HG02678 (cell line): ENCODE measurements at regions not wholly inside any gene's neighbourhood (a gene's known extent, or its start where the extent isn't known, plus 50 kb on each side); places are given as distances from the start of the nearest gene placed in this dataset.

ENCODE experiments used
- ATAC-seq: cut with Tn5 transposase; IDR thresholded peaks from one replicate; pipeline ENCODE4 v1.9.1; 2021; ENCODE audit warnings: mild to moderate bottlenecking, moderate library complexity; ENCODE audit not compliant: unreplicated experiment

DNA sequence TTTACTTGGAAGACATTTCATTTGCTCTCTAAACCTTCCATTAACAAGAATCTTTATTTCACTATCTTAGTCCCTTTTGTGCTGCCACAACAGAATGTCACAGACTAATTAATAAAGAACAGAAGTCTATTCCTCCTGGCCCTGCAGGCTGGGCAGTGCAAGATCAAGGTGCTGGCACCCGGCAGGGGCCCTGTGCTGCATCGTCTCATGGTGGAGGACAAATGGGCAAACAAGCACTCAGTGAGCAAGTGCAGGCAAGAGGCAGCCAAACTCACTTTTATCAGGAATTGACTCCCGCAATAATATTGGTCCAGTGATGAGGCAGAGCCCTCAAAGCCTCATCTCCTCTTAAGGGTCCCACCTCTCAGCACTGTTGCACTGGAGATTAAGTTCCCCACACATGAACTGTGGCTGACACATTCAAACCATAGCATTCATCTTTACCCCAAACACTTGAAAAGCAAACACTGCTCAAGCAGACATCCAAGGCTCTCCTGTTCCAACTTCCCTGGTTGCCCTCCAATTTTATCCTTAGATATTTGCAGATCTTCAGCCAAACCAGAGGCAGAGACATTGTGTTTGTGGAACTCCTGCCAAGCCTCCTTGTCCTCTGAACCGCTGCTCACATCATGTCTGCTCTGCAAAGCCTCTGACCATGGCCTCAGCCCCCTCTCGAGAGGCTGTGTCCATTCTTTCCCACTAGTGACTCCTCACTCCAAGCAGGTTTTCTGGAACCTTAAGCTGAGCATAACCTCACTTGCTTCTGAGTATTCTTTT lies 404.4 kb upstream of the SOX11 start:
- ATAC-seq = no peak

DNA sequence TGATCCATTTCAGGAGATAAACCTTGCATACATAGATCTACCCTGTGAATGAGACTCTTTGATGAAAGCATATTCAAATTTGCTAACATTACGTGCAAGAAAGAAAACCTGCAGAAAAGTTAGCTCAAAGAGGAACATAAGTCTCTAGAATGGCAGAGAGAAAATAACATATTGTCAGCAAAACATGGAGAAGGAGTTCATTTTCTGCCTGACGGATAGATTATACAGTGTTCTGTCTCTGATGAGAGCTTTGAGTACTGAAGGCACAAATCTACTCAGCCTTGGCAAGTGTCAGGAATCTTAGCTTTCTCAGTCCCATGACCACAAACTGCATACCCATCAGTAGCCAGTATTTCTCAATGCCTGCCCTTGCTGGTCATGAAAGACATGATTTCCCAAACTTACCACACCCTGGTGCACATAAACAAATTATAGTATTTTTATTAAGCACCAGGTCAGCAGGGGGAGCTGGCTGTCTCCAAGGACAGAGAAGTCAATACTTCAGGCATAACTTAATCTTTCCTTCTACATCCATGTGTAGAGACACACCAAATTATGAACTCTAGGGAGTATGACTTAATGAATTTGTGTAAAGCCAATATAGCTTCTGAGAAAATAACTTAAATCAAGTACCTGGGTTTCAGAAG lies 401.2 kb upstream of the SOX11 start:
- ATAC-seq = no peak

DNA sequence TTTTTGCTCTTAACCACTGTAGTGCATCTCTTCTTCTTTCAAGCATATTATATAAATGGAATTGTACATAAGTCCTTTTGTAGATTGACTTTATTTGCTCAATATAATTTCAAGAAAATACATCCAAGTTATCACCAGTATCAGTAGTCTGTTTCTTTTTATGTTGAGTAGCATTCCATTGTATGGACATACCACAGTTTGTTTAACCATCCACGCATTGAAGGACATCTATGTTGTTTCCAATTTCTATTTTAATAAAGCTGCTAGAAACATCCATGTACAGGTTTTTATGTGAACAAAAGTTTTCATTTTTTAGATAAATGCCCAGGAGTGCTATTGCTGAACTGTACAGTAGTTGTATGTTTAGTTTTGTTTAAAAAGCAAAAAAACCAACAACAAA lies 387.5 kb upstream of the SOX11 start:
- no peak for ATAC-seq

DNA sequence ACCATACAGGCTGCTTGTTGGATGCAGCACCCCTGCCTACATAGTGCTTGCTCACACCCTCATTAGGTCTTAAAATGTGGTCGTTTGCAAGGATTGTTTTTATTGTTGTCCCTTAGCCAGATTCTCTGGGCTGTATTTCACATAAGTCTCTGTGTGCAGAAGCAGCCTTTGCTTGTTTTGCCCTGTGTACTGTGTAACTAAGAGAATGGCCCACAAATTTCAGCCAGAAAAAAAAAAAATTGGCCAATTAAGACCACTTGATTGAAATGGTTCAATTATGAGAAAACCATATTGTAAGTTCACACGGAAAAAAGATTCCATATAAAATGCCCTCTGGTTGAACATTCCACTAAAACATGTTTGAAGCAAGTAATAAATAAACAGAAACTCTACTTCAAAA lies 377.1 kb upstream of the SOX11 start:
- ATAC-seq = no peak

DNA sequence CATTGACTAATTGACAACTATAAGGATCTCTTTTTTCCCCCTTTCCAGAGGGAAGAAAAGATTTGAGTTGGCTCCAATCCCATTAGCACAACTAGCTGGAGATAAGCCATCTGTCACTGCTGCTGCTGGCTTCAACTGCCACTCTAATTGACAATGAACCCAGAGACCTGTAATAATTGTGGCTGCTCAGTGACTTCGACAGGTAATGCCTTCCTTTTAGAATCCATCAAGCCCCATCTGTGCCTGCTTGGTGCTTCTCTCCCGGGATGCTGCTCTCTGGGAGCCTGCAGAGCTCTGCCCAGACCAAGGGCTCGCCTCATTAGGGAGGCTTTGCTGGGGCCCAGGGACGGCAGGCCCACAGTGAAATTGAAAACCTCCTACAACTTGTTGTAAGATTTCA lies 376.7 kb upstream of the SOX11 start:
- ATAC-seq = no peak

DNA sequence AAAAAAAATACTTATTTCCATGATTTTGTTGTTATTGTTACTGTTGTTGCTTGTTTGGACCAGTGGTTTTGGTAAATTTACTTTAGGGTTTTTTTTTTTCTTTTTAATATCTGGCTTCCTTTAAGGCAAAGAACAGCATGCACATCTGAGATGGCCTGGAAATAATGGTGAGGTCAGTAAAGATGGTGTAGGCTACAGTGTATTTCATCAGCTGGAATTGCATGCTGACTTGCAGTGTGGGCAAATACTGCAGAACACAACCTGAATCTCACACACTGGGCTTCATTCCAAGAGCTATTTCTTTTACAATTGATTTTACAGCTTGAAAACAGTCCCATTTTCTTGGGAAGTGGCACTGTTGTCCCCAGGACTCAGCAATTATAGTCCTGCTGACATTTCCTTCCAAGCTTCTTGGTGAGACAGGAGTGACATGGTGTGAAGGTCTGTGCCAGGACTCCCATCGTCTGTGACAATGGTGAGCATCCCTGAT lies 376.1 kb upstream of the SOX11 start:
- ATAC-seq = no peak

DNA sequence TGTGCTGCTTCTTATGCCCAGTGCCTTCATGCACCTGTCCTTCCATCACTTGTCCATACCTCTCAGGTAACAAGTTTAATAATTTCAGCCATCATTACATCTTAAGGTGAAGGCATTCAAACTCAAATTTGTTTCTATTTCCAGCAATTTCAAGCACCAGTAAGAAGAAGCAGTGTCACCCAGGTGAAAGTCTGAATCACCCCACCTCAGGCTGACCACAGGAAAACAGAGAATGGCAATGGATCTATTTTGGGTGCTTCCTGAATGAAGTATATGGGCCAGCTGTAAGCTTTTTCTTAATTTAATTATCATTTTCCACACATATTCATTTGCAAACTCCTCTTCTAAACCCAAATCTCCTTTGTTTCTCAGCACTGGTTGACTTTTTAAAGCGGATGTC lies 372.7 kb upstream of the SOX11 start:
- ATAC-seq = no peak

DNA sequence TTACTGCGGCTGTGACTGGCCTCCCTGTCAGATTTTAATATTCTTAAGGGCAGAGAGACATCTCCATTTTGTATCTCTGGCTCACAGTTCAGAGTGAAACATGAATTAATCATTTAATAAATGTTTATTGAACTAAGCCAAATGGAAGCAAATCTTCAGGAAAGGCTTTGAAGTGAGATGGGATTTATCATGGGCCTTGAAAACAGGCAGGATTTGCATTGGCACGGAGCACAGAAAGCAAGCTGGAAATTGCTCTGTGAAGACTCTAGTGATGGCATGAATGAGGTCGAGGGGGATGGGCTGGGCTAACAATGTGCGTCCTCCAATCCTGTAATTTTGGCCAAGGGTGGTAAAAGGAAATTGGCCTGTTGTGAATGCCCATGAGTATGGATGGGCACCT lies 369.8 kb upstream of the SOX11 start:
- ATAC-seq = no peak

DNA sequence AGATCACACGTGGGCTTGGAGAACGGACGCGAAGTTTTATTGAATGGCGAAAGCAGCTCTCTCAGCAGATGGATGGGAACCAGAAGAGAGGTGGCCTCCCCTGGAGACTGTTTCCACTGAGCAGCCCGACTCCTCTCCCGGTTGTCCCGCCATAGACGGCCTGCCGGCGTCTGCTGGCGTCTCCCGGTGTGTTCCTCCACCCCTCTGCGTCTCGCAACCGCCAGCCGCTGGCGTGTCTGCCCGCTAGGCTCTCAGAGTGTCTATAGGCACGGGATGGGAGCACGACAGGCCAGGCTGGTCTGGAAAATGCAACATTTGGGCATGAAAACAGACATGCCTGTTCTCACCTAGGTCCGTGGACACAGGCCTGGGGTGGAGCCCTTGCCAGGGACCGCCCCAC lies 366.7 kb upstream of the SOX11 start:
- ATAC-seq = no peak

DNA sequence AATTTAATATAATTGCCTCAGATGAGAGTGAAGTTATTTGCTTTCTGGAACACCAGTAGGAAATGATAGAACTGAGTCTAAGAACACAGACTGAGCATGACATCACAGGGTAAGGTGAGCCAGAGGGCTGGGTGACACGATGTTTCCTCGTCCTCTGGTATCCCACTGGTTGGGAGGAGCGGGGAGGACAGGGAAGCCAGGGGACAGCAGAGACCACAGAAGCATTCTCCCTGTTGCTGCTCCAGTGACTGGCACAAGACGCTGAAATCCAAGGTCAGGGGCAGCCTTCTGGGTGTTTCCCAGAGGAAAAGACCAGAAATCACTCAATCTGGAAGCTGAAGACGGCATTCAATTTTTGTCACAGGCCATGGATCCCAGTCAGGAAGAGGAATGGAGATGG lies 363.4 kb upstream of the SOX11 start:
- no peak for ATAC-seq

DNA sequence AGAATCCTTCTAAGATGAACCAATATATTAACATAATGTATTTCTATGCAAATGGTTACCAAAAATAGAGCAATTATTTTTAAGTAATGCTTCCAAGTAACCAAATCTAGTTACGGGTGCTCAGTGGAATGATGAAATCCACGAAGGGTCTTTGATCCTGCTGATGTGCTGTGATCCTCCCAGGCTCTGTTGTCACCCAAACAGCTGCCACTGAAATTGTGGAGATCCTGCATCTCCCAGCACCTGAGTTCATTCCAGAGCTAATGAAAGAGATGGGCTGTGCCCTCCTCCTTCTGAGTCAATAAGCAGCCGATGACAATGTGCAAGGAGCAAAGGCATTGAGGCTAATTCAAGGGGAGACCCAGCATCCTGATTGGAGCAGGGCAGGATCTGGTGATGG lies 362.4 kb upstream of the SOX11 start:
- ATAC-seq = no peak

DNA sequence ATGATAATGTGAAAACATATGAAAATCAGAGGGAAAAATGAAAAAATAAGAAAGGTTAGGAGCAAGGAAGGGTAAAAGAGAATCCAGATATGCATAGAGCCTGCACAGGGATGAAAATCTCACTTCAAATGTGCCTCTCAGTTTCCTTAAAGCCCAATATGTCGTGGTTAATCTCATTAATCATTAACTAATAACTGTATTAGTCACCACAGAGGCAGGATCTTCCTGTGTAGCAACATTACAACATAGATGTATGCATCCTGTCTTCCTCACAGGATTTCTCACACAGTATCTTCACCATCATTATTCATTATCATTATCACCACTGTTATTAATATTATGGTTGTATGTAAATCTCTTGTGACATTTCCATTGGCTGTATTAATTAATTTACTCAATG lies 361.2 kb upstream of the SOX11 start:
- no peak for ATAC-seq

DNA sequence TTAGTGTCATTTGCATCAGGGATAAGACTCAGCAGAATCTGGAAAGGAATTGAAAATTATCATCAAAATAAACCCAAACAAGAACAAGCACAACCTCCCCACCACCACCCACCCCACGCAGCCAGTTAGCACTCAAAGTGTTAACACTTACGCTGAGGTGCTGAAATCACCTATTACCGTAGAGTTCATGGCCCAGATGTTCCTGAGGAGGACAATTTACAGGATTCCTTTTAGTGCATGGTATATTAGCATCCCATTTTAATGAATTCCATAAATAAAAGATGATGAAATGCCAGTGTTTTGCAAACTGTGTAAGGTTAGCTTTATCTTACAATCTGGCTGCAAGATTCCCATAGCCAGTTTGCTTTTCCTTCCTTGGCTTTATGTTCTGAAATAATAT lies 359.3 kb upstream of the SOX11 start:
- no peak for ATAC-seq

DNA sequence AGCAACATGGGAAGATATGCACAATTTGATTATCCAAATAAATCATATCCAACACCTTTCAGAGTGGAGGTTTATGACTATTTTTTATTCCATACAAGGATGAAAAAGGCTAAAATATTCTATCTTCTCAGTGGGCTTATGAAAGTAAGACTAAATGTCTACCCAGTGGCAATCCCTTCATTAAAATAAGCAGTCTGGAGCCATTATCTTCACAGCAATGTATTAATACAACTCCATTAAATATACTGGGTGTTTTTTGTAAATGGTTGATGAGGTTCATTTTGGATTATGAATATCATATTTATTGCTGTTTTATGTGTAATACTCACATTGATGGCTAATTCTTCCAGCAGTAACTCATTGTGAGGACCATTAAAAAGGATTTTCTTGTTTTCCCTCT lies 352.7 kb upstream of the SOX11 start:
- no peak for ATAC-seq

DNA sequence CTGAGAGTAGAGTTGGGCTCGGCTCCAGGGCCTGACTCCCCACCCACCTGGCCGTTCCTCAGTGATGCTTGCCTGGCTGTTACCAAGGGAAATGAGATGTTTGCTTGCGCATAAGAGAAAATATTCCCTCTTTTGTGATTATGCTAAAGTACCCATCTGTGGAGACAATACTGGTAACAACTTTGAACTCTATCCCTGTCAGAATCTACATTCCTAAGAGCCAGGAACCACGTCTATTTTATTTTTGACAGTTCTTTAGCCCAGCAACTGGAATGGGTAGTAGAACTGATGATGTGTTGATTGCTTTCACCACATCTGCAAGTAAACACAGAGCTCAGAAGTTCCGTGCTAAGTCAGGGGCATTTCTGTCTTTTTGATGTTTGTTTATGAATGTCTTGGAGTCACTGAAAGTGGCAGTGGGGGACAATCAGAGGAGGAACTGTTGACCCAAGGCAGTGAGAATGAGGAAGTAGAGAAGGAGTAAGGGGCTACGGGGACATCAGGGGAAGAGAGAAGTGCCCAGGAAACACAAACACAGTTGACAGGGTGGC lies 348.3 kb upstream of the SOX11 start:
- ATAC-seq = no peak

DNA sequence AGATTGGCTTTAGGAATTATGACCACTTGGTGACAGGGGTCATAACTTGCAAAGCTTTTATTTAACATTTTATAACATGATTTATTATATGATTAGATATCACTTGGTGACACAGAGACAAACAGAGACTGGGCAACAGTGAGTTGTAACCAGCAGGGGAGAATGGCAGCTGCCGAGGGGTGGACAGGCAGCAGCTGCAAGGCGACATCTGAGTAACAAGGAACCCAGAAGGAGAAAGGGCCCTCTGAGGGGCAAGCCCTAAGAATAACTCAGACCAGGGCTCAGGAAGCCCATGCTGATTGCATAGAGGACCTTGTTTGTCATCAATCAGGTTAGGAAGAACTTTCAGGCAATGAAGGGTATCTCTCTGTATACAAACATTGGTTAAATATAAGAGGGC lies 339.9 kb upstream of the SOX11 start:
- no peak for ATAC-seq

DNA sequence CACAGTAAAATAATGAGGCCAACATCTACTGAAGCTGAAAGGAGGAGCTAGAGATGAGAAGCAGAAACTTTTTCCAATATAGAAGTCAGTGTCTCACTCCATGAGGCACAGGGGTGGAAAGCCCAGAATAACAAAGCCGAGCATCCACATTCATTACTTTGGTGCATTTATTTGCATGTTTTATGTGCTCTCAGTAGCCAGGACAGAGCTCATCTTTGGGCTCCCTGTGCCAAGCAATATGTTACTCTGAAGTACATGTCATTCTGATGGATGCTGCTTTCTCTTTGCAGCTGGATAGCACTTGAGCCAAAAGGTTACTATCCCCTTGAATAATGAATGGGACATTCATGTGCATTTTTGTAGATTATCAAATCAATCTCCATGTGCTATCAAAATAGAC lies 338.6 kb upstream of the SOX11 start:
- ATAC-seq = no peak

DNA sequence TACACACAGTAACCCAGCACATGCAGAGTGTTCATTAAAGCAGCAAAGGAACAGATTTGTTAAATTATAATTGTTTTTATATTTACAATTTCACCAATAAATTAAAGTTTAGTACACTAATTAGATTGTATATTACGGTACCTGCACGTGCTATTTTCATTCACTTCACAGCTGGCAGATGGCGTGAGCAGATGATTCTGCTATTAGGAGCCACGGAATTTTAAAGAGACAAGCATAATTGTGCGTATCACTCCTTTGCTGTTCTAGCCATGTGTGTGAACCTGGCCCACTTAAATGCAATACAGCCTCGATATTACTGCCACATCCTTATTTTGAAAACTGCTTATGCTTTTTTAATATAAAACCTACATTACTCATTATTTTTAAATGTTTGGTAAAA lies 332.8 kb upstream of the SOX11 start:
- no peak for ATAC-seq

DNA sequence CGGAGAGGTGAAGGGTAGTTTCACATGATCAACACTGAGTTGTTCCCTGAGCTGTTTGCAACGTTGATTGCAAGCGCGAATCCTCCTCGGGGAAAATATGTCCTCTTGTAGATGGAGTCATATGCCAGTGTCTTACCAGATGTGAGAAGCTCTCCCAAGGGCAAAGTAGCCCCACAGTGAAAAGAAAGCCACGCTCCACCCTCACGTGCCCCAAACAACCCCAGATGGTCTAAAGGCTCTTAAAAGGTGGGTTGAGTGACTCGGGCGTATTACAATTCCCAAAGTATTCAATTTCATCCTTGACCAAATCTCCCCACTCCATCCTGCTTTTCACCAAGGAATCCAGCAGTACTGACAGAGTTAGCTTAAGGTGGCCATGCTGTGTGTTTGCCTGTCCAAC lies 332.1 kb upstream of the SOX11 start:
- ATAC-seq = no peak

DNA sequence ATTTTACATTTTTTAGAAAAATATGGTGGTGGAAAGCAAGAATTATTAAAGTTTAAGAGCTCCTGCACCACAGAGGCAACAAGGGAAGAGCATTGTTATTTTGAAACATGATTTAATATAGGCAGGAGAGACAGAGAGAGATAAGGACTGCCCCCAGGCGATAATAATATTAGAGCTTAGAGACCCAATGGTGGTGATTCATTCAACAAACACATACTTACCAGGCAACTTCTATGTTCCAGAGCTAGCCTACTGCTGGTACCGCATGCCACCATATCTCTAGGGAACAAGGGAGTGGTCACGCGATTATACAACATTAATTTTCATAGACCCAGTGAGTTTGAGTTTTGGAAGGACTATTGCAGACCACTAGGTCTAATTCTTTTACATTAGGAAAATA lies 327.8 kb upstream of the SOX11 start:
- no peak for ATAC-seq

DNA sequence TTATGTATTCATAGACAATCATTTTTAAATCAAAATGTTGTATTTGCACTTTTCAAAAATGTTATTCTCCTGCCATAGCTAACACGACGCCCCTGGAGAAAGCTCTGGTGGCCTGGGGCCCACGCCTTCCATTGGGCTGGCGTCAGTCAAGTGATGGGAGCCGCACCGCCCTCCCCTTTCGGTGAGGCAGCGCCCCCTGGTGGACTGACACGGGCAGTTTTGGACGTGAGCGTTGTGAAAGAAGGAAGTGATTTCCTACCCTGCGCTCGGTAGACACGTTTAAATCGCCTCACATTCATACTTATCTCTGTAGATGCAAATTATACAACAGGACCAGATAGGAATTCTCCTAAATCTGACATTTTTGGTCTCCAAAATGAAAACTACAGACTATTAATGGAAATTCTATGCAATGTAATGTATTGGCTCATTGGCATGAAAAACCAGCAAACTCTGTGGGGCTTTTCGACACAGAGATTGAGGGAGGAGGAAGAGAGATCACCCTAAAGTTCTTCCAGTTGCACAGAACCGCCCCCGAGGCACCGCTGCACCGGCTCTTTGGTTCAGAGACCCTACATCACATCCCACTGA lies 326.2 kb upstream of the SOX11 start:
- peak; percentile 97 for ATAC-seq

DNA sequence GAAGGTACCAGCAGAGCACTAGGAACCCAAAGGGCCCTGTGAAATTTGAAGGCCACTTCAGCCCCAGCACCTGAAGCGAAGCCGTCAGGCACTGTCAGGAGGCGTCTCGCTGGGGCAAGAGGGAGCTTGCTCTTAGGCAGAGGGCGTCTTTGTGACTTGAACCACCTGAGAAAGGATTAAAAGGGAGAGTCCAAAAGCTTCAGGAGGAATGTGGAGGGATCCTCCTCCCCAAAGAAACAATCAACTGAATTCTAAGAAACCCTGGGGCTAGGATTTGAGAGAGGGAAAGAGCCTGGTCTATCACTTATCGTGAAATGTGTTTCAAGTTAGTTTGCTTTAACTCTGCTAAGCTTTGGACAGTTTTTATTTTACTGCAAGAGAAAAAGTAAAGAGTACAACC lies 324.9 kb upstream of the SOX11 start:
- no peak for ATAC-seq
